Right lobe of liver (tissue), 4 donors: ENCODE measurements at regions not wholly inside any gene's neighbourhood (a gene's known extent, or its start where the extent isn't known, plus 50 kb on each side); places are given as distances from the start of the nearest gene placed in this dataset.

Experiments
- POLR2A ChIP-seq: fragments of 450-650 bp; IDR thresholded peaks from one replicate; pipeline ENCODE4 v1.6.1; 2017; ENCODE audit warnings: antibody characterized with exemption, mild to moderate bottlenecking
- TF ChIP-seq, protein P1 (sequence below), 4 donors: fragments of 200-600 bp in 3 of 4; fragments of 450-650 bp in 1 of 4; IDR thresholded peaks; one replicate each; pipeline versions ENCODE4 v1.5.1 to v1.8.0; 2016 to 2022; ENCODE audit warnings: antibody characterized with exemption in 4 of 4, mild to moderate bottlenecking in 2 of 4
- donor health status: DM: no; HTN: no; CAD: no.
- donor health status: DM: no; HTN: no; CAD: no.
- donor health status: DM: no; HTN: yes; CAD: no.

DNA sequence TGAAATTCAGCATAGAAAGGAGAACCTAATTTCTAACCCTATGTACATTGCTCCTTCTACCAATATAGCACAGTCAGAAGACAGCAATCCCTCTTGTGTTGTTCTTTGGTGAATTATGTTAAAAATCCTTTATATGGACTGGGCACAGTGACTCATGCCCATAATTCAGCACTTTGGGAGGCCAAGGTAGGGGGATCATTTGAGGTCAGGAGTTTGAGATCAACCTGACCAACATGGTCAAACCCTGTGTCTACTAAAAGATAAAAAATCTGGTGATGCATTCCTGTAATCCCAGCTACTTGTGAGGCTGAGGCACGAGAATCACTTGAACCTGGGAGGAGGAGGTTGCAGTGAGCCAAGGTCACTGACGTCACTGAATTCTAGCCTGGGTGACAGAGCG, 195.6 kb downstream of the TMX3 start:
- TF ChIP-seq, protein P1, sequence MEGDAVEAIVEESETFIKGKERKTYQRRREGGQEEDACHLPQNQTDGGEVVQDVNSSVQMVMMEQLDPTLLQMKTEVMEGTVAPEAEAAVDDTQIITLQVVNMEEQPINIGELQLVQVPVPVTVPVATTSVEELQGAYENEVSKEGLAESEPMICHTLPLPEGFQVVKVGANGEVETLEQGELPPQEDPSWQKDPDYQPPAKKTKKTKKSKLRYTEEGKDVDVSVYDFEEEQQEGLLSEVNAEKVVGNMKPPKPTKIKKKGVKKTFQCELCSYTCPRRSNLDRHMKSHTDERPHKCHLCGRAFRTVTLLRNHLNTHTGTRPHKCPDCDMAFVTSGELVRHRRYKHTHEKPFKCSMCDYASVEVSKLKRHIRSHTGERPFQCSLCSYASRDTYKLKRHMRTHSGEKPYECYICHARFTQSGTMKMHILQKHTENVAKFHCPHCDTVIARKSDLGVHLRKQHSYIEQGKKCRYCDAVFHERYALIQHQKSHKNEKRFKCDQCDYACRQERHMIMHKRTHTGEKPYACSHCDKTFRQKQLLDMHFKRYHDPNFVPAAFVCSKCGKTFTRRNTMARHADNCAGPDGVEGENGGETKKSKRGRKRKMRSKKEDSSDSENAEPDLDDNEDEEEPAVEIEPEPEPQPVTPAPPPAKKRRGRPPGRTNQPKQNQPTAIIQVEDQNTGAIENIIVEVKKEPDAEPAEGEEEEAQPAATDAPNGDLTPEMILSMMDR (IDR thresholded peaks at IDR 0.05) = no peak
- TF ChIP-seq POLR2A = no peak
